GDM1 (cell line): ENCODE measurements at regions not wholly inside any gene's neighbourhood (a gene's known extent, or its start where the extent isn't known, plus 50 kb on each side); places are given as distances from the start of the nearest gene placed in this dataset.

Experiments
- DNase-seq: peaks from one replicate; lab custom pipeline; 2025; lab: John Stamatoyannopoulos, UW

DNA sequence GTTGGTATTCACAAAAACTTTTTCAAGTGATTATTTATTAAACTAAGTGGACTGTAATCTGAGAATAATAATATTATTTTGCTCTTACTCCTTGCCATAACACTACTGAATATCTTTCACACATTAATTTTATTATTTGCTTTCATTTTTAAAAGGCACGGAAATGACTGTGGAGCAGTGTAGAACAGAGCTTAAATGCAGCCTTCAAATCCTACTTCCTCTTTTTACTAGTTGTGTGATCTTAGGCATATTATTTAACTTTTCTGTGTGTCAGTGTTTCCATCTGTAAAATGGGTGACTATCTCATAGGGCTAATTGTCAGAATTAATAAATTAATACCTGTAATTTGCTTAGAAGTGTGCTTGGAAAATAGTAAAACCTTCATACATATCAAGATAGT lies 55.5 kb upstream of the SLC8A1 start:
- DNase-seq = no peak

DNA sequence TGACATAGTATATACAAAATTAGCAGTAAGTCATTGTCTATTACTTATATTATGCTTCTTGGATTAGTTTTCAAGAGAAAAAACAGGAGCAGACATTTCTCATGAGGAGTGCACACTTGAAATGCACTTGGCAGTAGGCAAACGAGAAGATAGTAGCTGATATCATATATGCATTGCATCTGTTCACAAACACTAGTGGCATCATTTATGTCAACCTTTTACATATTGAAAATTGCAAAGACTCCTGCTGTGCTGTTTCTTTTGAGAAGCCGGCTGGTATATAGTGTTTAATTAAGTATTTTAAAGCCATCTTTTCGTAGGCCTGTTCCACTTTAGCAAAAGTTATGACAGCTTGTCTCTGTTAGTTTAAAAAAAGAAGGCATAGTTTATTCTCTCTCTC lies 58.4 kb upstream of the SLC8A1 start:
- DNase-seq = no peak

DNA sequence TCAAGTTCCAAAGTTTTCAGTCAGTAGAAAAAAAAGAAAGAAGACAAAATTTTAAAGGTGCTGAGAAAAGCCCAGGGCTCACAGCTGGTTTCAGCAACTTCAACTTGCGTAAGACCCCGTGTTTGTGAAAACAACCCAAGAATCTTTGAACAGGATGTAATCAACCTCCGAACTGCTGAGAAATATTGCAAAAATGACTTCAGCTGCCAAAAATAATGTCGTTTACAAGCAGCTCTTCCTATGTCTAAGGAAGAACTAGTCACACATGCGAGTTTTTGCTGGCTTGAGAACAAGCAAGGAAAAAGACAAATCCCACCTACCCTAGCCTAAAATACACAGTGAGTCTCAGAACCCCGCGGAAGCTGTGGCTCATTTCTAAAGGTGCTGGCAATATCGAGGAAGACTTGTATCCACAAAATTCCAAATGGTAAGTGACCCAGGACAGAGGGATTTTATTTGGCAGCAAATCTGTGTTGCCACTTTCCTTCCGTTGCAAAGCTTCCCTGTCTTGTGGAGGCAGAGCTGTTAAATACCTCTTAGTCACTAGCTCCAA lies 59.8 kb upstream of the SLC8A1 start:
- no peak for DNase-seq

DNA sequence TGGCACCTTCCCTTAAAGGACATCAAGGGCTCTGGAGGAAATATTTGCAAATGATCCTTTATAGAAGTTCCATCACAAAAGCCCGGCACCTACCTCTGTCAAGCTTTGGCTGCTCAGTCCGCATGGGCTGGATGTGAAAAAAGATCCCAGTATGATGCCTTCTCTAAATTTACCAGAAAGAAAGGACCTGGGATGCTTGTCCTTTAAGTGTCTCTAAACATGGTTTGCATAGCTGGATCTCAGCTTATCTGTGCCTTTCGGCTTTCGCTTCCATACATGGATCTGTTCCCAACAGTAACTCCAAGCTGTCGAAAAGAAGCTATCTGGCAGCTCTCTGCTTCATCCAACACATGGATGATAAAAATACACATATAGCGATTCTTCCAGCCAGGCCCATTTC lies 60.4 kb upstream of the SLC8A1 start:
- DNase-seq = no peak

DNA sequence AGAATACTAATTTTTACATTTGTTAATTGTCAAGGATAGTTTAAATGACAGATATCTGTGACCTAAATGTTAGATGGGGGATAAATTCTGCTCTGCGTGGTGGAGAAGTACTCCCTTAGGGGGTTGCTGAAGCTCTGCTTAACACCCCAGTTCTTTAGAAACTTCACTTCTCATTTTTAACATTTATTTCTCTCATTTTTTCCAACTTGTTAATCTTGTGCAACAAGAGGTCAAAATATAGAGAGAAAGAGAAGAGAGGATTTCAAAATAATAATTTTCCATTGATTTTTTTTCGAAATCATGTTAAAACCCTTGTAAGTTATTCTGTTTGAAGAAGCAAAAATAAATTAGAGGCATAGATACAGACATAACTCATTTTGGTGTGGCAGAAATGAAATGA lies 61.3 kb upstream of the SLC8A1 start:
- no peak for DNase-seq

DNA sequence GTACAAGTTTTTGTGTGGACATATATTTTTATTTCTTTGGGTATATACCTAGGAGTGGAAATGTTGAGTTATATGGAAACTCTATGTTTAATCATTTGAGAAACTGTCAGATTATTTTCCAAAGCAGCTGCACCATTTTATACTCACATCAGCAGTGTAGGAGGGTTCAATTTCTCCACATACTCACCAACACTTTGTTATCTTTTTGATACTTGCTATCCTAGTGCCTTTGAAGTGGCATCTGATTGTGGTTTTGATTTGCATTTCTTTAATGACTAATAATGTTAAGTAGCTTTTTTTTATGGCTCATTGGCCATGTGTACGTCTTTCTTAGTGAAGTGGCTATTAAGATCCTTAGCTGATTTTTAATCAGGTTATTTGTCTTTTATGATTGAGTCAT lies 64.7 kb upstream of the SLC8A1 start:
- DNase-seq = no peak

DNA sequence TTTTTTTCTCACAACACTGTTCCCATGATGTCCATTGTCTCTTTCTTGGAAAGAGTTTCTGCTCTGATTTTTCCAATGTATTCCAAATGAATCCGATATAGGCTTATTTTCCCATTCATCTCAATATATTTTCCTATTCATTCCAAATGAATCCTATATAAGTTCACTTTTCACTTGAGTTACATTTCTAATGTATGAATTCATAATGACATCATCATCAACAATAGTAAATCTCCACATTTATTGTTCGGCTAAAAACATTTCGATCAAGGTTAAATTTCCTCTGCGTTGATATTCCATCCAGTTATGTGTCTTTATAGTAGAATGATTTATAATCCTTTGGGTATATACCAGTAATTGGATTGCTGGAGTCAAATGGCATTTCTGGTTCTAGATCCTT lies 76.7 kb upstream of the SLC8A1 start:
- DNase-seq = no peak

DNA sequence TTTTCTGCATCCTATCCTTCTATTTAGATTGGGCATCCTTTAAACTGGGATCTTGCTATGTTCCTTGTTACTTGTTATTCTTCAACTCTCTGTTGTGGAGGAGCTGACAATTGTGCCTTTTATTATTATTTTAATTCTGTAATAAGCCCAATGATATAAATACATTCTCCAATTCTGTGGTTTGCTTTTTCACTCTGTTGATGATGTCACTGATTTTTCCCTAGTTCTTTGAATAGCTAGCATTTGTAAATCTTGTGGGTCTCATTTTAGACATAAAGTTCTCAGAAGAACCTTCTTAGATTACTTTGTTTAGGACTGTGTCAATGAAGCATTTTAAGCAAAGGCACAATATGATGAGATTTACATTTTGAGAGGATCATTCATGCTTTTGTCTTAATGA lies 79.5 kb upstream of the SLC8A1 start:
- DNase-seq = no peak

DNA sequence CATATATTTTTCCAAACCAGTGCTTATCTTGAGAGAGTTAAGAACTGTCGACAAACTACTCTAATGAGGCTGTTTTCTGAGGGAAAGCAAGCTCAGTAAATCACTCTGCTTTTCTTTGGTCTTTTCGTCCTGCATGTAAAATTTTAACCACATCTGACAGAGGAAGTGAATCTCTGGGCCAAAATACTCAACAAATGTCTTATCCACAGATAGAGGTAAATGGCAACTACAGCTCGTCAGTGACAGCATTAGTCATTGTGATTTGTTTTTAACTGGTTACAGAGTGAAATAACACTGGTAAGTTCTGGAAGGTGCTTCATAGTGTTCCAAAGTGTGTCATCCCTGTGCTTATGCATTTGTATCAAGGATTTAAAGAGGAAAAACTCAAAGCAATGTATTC lies 82.6 kb upstream of the SLC8A1 start:
- DNase-seq = no peak

DNA sequence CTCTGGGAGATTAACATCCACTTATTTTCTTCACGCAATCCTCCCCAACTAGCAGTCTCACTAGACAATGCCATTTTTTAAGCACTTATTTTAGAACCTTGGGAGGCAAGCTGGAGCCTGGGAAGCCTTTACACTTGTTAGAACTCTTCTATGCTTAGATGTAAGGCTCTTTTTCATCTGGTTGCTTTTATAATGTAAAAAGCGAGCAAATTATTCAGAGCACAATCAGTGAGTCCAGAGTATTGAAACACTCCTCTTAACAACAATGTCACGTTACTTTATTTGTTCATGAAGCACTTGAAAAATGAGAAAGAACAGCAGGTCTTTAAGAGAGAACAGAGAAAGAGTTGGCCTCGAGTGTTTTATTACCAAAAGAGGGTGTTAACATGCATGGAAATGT lies 84.1 kb upstream of the SLC8A1 start:
- no peak for DNase-seq

DNA sequence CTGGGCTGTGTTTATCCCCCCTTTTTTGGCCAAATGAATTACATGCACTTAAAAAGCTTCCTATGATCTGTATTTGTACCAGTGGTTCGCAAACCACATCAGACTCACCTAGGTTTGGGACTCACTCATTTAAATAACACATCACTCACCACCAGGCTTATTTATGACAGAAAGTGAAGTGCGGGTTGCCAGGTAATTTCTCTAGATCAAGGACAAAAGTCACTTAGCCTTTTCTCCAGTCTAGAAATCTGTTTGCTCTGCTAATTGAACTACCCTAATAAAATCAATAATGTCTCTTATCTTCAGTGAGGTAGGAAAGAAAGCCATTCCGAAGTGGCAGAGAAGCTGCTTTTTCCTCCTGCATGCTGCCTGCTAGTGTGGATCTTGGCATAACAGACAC lies 88.1 kb upstream of the SLC8A1 start:
- no peak for DNase-seq

DNA sequence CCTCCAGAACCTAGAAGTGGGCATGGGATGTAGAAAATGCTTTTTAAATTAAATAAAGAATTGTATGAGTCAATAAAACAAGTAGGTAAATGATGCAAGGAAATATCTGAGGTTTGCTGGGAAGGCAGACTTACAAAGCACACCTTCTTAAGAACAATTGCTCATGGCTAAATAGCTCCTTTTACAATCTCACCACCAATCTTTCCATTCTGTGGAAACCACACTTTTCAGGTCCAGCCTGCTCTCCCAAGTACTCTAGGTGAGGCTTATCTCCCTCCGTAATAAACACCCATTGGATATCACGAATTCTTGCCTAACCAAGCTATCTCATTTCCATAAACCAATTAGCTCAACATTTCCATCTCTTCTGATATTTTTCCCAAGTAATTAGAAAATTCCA lies 91.5 kb upstream of the SLC8A1 start:
- DNase-seq = no peak

DNA sequence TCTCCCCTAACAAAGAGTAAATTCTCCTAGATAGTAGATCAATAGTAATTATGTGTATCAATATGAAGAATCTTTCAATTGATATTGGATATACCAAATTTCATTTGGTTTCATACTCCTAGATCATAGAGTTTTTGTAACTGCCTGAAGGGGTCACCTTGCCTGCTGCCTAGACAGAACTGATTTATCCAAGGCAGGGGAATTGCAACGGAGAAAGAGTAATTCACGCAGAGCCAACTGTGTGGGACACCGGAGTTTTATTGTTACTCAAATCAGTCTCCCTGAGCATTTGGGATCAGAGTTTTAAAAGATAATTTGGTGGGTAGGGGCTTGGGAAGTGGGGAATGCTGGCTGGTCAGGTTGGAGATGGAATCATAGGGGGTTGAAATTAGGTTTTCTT lies 92.2 kb upstream of the SLC8A1 start:
- DNase-seq = no peak

DNA sequence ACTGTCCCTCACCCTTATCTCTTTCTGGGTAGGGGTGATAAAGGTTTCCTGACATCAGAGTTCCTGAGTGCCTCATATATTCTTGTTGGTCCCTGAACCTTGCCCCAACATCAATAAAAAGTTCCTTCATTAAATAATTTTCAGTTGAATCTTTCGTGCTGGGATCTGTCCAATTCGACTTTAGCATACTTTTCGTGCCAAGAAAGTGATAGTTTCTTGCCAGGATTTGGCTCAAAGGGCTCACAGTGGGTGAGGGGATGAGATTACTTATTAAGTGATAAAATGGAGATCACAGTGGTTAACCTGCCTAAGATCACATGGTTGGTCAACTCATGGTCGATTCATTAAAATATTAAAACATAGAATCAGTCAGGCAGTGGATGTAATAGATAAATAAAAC lies 93.8 kb upstream of the SLC8A1 start:
- no peak for DNase-seq

DNA sequence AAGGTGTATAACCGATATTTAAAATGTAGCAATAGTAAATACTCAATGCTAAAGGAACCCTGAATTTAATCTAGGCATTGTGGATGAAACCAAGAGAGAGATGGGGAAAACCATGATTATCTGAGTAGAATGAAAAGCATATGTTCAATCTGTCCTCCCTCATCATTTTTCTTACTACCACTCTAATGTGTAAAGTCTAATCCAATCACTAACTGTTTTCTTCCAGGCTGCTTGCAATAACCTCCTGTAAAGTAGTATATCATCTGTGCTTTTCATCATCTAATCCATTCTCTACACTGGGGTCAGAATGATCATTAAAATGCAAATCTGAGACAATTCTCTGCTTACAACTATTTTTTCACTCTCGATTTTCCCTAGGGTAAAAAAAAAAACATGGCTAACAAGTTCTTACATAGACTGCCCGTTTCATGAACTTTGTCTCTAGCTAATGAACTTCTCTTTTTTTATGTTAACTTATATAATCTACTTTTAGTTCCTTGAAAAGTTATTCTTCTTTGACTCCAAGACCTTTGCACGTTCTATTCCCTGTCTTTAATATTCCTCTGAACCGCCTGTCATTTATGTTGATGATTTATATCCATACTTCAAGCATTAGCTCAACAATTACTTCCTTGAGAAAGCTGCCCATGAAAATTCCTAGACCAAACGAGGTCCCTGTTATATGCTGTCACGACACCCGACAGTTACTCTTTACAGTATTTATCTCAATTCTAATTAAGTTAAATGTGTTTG lies 94.7 kb upstream of the SLC8A1 start:
- no peak for DNase-seq

DNA sequence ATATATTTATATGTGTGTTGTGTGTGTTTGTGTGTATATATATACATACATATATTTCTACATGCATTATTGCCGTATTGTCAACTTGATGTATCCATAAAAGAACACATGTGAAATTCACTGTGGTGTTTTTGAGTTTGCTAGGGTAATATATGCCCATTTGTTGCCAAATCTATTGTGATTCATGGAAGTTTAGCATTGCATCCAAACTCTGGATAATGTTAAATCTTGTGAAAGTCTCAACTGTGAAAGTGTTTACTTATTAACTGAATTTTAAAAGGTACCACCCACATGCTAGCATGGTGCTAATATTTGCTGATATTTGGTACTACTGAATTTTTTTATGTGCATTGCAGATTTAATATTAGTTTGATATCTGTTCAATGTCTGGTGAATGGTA lies 96.6 kb upstream of the SLC8A1 start:
- DNase-seq = no peak

DNA sequence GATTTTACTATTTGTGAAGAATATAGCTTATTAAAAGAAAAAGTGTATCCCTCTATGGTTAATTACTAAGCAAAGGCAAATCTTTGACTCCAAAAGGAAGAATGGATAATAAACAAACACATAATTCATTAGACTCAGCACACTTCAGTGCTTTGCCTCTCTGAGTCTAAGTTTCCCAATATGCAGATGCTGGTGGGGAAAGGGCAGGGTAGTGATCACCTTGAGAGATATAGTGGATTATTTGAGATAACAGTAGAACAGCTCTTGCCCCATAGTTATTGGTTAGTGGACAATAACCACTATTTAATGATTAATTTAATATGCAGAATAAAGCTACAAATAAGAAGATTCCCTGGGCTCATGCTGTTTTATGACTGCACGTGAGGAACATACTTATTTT lies 98.2 kb upstream of the SLC8A1 start:
- no peak for DNase-seq

DNA sequence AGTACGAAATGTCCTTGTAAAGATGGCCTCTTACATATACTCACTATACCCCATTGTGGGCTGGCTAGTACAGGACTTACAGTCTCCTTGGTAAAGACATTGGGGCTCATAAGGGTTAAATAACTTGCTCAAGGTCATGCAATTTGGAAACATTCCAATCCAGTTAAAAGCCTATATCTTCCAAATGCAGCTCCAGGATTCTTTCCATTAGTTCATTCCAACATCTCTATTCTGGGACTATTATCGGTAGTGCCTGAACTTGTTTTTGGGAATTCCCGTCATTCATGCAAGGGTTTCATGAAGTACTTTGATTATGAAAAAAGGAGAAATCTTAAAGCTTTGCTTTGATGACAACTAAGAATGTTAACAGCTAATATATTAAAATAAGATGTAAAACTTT lies 99.2 kb upstream of the SLC8A1 start:
- DNase-seq = no peak

DNA sequence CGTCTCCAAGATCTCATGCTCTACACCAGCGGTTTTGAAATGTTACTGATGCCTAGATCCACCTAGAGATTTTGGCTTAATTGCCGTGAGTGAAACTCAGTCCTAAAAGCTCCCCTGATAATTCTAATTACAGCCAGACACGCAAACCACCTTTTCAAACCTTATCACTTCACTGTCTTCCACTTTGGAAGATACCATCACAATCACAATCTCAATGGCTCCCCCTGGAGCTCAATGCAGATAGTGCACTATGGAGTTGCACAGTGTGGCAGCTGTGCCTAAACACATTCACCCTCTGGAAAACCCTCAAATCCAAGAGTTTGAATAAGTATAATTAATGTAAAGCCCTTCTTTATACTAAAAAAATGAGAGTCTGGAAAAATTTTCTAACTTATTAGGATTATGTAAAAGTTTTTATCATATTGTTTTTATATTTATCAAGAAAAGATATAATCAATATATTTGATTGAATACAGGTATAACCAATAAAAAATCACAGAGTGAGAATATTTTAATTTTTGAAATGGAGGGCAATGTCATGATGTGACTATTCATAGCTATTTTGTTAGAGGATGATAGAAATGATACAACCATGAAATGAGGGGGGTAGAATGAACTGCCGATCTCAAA lies 102.9 kb upstream of the SLC8A1 start:
- peak; percentile 8 for DNase-seq

DNA sequence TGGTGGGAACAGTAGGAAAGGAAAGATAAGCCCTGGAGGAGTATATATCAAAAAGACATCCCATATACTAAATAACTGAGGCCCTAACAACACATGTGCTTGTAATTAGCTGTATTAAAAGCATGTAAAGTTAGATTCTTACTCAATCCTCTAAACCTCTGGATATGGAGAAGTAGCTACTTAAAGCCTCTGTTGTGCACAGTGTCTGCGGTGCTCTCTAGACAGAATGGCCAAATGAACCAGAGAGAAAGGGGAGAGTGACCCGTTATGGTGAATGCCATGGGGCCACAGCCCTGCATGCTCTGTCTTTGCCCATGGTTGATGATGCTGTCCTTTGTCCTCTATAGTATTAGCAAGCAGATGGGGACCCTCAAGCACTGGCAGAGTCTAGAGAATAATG lies 104.4 kb upstream of the SLC8A1 start:
- no peak for DNase-seq

DNA sequence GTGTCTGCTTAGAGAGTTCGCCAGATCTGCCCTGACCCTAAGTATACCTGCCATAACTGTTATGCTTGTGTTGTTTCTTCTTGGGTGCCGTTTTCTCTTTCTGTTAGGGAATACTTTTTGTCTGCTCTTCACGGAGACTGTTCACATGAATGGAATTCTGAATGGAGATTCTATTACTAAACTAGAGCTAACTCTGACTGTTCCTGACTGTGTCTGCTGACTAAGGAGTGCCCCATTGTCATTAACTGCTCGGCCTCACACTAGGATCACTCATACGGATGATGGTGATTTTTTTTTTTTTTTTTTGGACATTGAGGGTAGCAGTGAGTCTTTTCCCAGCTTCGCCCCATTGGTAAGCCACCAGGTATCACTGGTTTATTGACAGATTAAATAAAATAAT lies 104.8 kb upstream of the SLC8A1 start:
- no peak for DNase-seq

DNA sequence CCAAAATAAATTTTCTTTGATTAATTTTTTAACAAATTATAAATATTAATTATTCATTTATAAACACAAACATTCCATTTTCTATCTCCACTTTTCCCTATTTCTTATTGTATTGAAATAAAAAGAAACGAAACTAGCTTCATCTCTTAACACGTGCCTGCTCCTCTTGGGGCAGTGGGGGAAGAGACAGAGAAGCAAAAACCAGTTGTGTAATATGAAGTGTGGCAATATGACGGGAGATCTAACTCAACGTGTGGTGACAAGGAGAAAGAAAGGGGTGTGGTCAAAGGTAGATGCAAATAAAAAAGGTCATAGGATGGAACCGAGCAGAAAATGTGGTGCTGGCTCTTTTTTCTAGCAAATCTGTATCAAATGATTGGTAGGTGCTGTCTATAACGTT lies 106.9 kb upstream of the SLC8A1 start:
- no peak for DNase-seq

DNA sequence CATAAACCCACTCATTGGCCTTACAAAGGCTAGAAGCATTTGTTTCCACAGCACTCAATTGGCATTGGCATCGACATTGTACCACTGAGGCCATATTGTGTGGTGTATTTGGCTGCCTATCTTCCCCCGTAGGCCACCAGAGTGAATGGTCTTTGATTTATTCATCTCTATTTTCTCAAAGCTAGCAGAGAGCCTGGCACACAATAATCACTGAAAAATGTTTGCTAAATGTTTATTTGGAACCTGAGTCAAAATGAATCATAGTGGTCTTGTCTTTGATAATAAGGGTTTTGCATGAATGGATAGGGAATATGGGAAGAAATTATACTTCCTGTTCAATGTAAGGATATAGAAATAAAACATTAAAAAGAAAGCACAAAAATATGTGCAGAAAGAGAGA lies 107.3 kb upstream of the SLC8A1 start:
- DNase-seq = no peak

DNA sequence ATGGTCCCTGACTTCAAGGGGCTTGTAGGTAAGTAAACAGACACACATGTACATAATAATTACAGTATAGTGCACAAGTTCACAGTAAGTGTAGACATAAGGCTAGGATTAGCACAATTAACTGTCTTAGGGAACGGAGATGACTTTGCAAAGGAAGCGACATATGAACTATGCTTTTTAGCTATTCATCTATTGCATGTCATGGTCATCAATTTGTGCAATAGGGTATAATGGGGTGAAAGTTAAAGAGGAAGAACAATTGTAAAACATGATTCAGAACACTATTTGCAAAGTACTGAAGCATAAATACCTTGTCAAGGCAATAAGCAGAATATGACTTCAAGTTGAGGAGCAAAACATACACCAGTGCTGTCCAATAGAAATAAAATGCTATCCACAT lies 112.3 kb upstream of the SLC8A1 start:
- no peak for DNase-seq
